OCI-LY7 (cell line): ENCODE measurements at regions not wholly inside any gene's neighbourhood (a gene's known extent, or its start where the extent isn't known, plus 50 kb on each side); places are given as distances from the start of the nearest gene placed in this dataset.

ENCODE experiments used
- BruUV-seq: library from RNA; stranded (reverse); fragments of 400-500 nt; replicated peaks from 2 replicates; lab custom pipeline; 2021; lab: Mats Ljungman, UMichigan
- CTCF ChIA-PET: fragments of 300-600 bp; sonication (Branson Sonifier 250); formaldehyde crosslinking; loops from one replicate; lab custom pipeline; 2022; ENCODE audit warnings: antibody characterized with exemption; ENCODE audit not compliant: unreplicated experiment; lab: Charles Lee
- POLR2A ChIA-PET: fragments of 300-600 bp; sonication (Branson Sonifier 250); formaldehyde crosslinking; loops from one replicate; lab custom pipeline; 2022; ENCODE audit warnings: antibody characterized with exemption; lab: Charles Lee
- DNase-seq: peaks from one replicate; pipeline ENCODE4 v3.0.0-alpha.2; 2015; ENCODE audit warnings: low spot score
- H2AFZ ChIP-seq: fragments of 200-600 bp; sonication (generic), shearing (Covaris generic); 2 replicates; pipeline ENCODE4 v1.6.1; 2014; ENCODE audit warnings: mild to moderate bottlenecking, antibody characterized with exemption, low read length, moderate library complexity
- H3K27ac ChIP-seq: fragments of 200-600 bp; sonication (generic); 2 replicates; pipeline ENCODE4 v1.5.1; 2014; ENCODE audit warnings: mixed run types, low read depth, mild to moderate bottlenecking, moderate library complexity, low read length, inconsistent platforms; ENCODE audit not compliant: poor library complexity, severe bottlenecking
- H3K36me3 ChIP-seq: fragments of 200-600 bp; sonication (generic); 2 replicates; pipeline ENCODE4 v1.6.1; 2014; ENCODE audit warnings: mild to moderate bottlenecking, antibody characterized with exemption, low read length, moderate library complexity, mixed read lengths; ENCODE audit not compliant: insufficient read depth
- H3K4me1 ChIP-seq: fragments of 200-600 bp; sonication (generic); 2 replicates; pipeline ENCODE4 v1.5.1; 2014; ENCODE audit warnings: mild to moderate bottlenecking, low read length; ENCODE audit not compliant: insufficient read depth, poor library complexity, severe bottlenecking
- H3K4me2 ChIP-seq: fragments of 200-600 bp; sonication (generic); 2 replicates; pipeline ENCODE4 v1.6.1; 2014; ENCODE audit warnings: mild to moderate bottlenecking, low read length
- H3K4me3 ChIP-seq: fragments of 200-600 bp; sonication (generic); 2 replicates; pipeline ENCODE4 v1.5.1; 2014; ENCODE audit warnings: mild to moderate bottlenecking, low read depth, low read length; ENCODE audit not compliant: poor library complexity, severe bottlenecking
- H3K79me2 ChIP-seq: fragments of 200-600 bp; sonication (generic); 2 replicates; pipeline ENCODE4 v1.6.1; 2016; ENCODE audit warnings: low read depth, mild to moderate bottlenecking, low read length, moderate library complexity, mixed read lengths; ENCODE audit not compliant: insufficient read depth
- H3K9me2 ChIP-seq: fragments of 200-600 bp; sonication (generic); 2 replicates; pipeline ENCODE4 v1.6.1; 2016; ENCODE audit warnings: mild to moderate bottlenecking, low read length, mixed read lengths; ENCODE audit not compliant: insufficient read depth
- H3K9me3 ChIP-seq: fragments of 200-600 bp; sonication (generic); 2 replicates; pipeline ENCODE4 v1.6.1; 2014; ENCODE audit warnings: mild to moderate bottlenecking, mixed run types, low read length, mixed read lengths
- H4K20me1 ChIP-seq: fragments of 200-600 bp; sonication (generic); 2 replicates; pipeline ENCODE4 v1.6.1; 2014; ENCODE audit warnings: mild to moderate bottlenecking, antibody characterized with exemption, low read length, moderate library complexity, mixed read lengths; ENCODE audit not compliant: insufficient read depth
- EZH2phosphoT487 ChIP-seq: fragments of 200-600 bp; sonication (generic); IDR thresholded peaks from 2 replicates; pipeline ENCODE4 v1.6.1; 2018; ENCODE audit warnings: low read depth, borderline replicate concordance, mild to moderate bottlenecking, mixed run types, antibody characterized with exemption, low read length, moderate library complexity, mixed read lengths
- intact Hi-C: fragments of 100-400 bp; cut with micrococcal nuclease; formaldehyde crosslinking; loops from one replicate; pipeline ENCODE4 v1.10.0; 2022; ENCODE audit not compliant: unreplicated experiment
- TF ChIP-seq, protein P1 (sequence below): fragments of 200-600 bp; sonication (generic); conservative IDR thresholded peaks from 2 replicates; pipeline ENCODE4 v1.5.1; 2014; ENCODE audit warnings: mild to moderate bottlenecking, antibody characterized with exemption, low read length, moderate library complexity, mixed read lengths

DNA sequence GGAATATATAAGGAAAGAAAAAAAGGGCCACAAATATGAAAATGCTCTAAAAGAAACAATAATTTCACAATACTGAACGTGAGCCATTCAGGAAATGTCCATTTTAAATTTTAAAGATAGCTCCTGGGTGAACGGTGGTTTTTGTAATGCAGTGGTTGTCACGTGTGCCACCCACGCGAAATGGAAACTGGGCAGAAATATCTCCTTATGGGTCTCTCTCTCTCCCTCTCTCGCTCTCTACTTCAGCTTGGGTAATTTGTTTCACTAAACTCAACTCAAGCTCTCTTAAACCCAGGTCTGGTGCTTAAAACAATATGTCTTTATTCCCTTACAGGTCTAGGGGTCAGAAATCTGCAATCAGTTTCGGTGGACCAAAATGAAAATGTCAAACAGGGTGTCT, 150.8 kb downstream of the OR2B2 start:
- CTCF ChIA-PET: no interaction called here
- no peaks in the 10 kb centered on the region for H3K79me2 ChIP-seq
- POLR2A ChIA-PET: interaction anchor here (0.6 to 1.0 kb wide), 2 partner anchors 35 to 634 kb away, joined by 3 to 4 read pairs; no protein-coding TSS in a partner anchor
- H4K20me1 ChIP-seq: no peaks in the 10 kb centered on the region
- no peaks in the 10 kb centered on the region for H3K9me2 ChIP-seq
- H2AFZ ChIP-seq: peak overlapping the region; percentile 21; the same call in 1 of the 2 replicates
- H3K9me3 ChIP-seq: no peaks in the 10 kb centered on the region
- no TSS peak for BruUV-seq
- DNase-seq: no peak
- no peak overlapping the region for H3K4me3 ChIP-seq
- H3K4me2 ChIP-seq: peak overlapping the region; percentile 29; the same call in 1 of the 2 replicates
- TF ChIP-seq EZH2phosphoT487: no peak
- TF ChIP-seq, protein P1, sequence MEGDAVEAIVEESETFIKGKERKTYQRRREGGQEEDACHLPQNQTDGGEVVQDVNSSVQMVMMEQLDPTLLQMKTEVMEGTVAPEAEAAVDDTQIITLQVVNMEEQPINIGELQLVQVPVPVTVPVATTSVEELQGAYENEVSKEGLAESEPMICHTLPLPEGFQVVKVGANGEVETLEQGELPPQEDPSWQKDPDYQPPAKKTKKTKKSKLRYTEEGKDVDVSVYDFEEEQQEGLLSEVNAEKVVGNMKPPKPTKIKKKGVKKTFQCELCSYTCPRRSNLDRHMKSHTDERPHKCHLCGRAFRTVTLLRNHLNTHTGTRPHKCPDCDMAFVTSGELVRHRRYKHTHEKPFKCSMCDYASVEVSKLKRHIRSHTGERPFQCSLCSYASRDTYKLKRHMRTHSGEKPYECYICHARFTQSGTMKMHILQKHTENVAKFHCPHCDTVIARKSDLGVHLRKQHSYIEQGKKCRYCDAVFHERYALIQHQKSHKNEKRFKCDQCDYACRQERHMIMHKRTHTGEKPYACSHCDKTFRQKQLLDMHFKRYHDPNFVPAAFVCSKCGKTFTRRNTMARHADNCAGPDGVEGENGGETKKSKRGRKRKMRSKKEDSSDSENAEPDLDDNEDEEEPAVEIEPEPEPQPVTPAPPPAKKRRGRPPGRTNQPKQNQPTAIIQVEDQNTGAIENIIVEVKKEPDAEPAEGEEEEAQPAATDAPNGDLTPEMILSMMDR: no peak
- H3K27ac ChIP-seq: no peak overlapping the region
- H3K4me1 ChIP-seq: peaks cover 7% of the 10 kb centered on the region
- no peaks in the 10 kb centered on the region for H3K36me3 ChIP-seq
- intact Hi-C loops: no loop called here

GRCh38 chr6:27760464-27760863, 151.7 kb downstream of the OR2B2 start:
- Histone ChIP-seq H3K4me2 (peak overlapping the region; percentile 11; the same call in 1 of the 2 replicates), H2AFZ (peak overlapping the region; percentile 52; the same call in 1 of the 2 replicates), H3K79me2 (no peaks in the 10 kb centered on the region), H4K20me1 (no peaks in the 10 kb centered on the region), H3K9me3 (no peaks in the 10 kb centered on the region), H3K4me1 (peaks cover 7% of the 10 kb centered on the region), H3K36me3 (no peaks in the 10 kb centered on the region), H3K27ac (no peak overlapping the region), H3K9me2 (no peaks in the 10 kb centered on the region), H3K4me3 (no peak overlapping the region)
- no TSS peak for BruUV-seq
- DNase-seq: no peak
- intact Hi-C loops: no loop called here
- CTCF ChIA-PET: no interaction called here
- TF ChIP-seq, protein P1: no peak
- TF ChIP-seq EZH2phosphoT487: no peak
- POLR2A ChIA-PET: interaction anchor here (1.2 kb wide), 1 partner anchor 851 kb away, joined by 3 read pairs; no protein-coding TSS in a partner anchor

DNA sequence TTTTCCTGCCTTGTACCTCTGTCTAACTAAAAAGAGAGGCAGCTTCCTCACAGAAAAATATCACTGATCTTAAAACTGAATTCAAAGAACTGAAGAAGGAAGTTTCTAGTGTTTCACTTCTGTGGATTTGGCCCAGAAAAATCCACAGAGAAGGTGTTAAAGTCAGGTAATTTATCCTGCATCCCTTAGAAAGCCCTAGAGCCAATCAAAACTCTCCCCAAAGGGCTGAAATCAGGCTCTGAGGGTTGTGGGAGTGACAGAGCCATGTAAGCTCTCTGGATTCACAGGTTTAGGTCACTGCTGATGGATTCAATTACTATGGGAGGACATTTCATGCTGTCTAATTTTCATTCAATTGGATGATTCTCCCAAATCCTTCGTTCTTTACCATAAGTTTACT, 152.3 kb downstream of the OR2B2 start:
- POLR2A ChIA-PET: interaction anchor here (0.7 to 1.2 kb wide), 2 partner anchors 561 to 852 kb away, joined by 3 read pairs; no protein-coding TSS in a partner anchor
- Histone ChIP-seq H3K9me2 (no peaks in the 10 kb centered on the region), H3K27ac (no peak overlapping the region), H3K9me3 (no peaks in the 10 kb centered on the region), H2AFZ (peak overlapping the region; percentile 52; the same call in 1 of the 2 replicates), H3K4me3 (no peak overlapping the region), H3K4me1 (peaks cover 11% of the 10 kb centered on the region), H3K36me3 (no peaks in the 10 kb centered on the region), H3K79me2 (no peaks in the 10 kb centered on the region), H3K4me2 (peak overlapping the region; percentile 11; the same call in 1 of the 2 replicates), H4K20me1 (no peaks in the 10 kb centered on the region)
- CTCF ChIA-PET: interaction anchor here (1.0 kb wide), 1 partner anchor 13 kb away, joined by 3 read pairs; no protein-coding TSS in a partner anchor
- intact Hi-C loops: no loop called here
- no peak for DNase-seq
- no TSS peak for BruUV-seq
- no peak for TF ChIP-seq EZH2phosphoT487
- TF ChIP-seq, protein P1: no peak
